Erythroblast (primary cell): ENCODE measurements at regions not wholly inside any gene's neighbourhood (a gene's known extent, or its start where the extent isn't known, plus 50 kb on each side); places are given as distances from the start of the nearest gene placed in this dataset.

Experiments
- GATA1 ChIP-seq: IDR thresholded peaks from 2 replicates; pipeline ENCODE4 v1.6.1; 2011; ENCODE audit warnings: low read depth, mild to moderate bottlenecking, control low read depth, low read length, moderate library complexity
- POLR2A ChIP-seq: IDR thresholded peaks from 2 replicates; pipeline ENCODE4 v1.6.1; 2011; ENCODE audit warnings: mild to moderate bottlenecking, low read length

DNA sequence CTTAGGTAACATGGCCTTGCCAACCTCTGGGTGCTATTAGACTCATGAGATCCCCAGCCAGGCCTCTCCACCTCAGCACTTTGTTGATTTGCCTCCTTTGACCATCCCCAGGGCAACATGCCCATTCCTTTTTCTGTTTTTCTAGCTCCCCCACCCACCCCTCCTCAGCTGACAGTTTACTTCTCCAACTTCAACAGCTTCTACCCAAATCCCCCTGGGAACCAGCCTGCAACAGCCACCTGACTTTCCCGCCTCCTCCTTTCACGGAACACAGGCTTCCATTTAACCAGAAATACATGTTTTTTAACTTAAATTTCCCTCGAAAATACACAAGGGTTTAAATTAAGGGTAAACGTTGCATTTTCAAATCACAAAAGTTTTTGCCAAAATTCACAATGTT lies 117.3 kb downstream of the DLEU7 start:
- no peak for TF ChIP-seq POLR2A
- TF ChIP-seq GATA1 = no peak
